AG10803 (cell line): ENCODE measurements at regions not wholly inside any gene's neighbourhood (a gene's known extent, or its start where the extent isn't known, plus 50 kb on each side); places are given as distances from the start of the nearest gene placed in this dataset.

Experiments
- DNase-seq: peaks from one replicate; pipeline ENCODE4 v3.0.0; 2010; ENCODE audit warnings: low read depth
- H3K4me3 ChIP-seq: 2 replicates; pipeline ENCODE4 v1.5.1; 2011; ENCODE audit warnings: mild to moderate bottlenecking, low read length, control low read depth
- CTCF ChIP-seq: conservative IDR thresholded peaks from 2 replicates; pipeline ENCODE4 v1.5.1; 2011; ENCODE audit warnings: mild to moderate bottlenecking, low read length, control low read depth, inconsistent platforms

GRCh38 chr12:68469113-68469512, 137.0 kb upstream of the MDM1 start:
- no peak for TF ChIP-seq CTCF
- no peak for DNase-seq
- H3K4me3 ChIP-seq, result no peak overlapping the region

- no peak for TF ChIP-seq CTCF
- DNase-seq, result no peak
Measured at GRCh38 chr12:68470664-68471328, 138.6 kb upstream of the MDM1 start.

GRCh38 chr12:68474467-68475204, 136.1 kb upstream of the RAP1B start:
- TF ChIP-seq CTCF, result no peak
- no peak for DNase-seq
- no peak overlapping the region for H3K4me3 ChIP-seq

More at GRCh38 chr12:68470664-68471328, 138.6 kb upstream of the MDM1 start:
- no peak overlapping the region for H3K4me3 ChIP-seq

- no peak overlapping the region for H3K4me3 ChIP-seq
- no peak for TF ChIP-seq CTCF
- no peak for DNase-seq
Measured at GRCh38 chr12:68476794-68477193, 133.9 kb upstream of the RAP1B start.

GRCh38 chr12:68477261-68477772, 133.4 kb upstream of the RAP1B start:
- no peak overlapping the region for H3K4me3 ChIP-seq
- peak; percentile 48 for DNase-seq
- no peak for TF ChIP-seq CTCF

- no peak overlapping the region for H3K4me3 ChIP-seq
- no peak for TF ChIP-seq CTCF
- no peak for DNase-seq
Measured at GRCh38 chr12:68477906-68478305, 132.8 kb upstream of the RAP1B start.
